Neural progenitor cell (in vitro differentiated cells): ENCODE measurements at regions not wholly inside any gene's neighbourhood (a gene's known extent, or its start where the extent isn't known, plus 50 kb on each side); places are given as distances from the start of the nearest gene placed in this dataset.

Experiments
- DNase-seq: peaks from one replicate; pipeline ENCODE4 v3.0.0-alpha.2; 2016; ENCODE audit warnings: low spot score
- H2AFZ ChIP-seq: fragments of 200-600 bp; sonication (generic); replicated peaks from 2 replicates; pipeline ENCODE4 v1.6.1; 2016; ENCODE audit warnings: antibody characterized with exemption
- H3F3A ChIP-seq: fragments of 200-600 bp; sonication (generic); 2 replicates; pipeline ENCODE4 v1.6.1; 2016; ENCODE audit warnings: antibody characterized with exemption, low read depth
- H3K27ac ChIP-seq: fragments of 200-600 bp; sonication (generic); 2 replicates; pipeline ENCODE4 v1.5.1; 2016; ENCODE audit warnings: mild to moderate bottlenecking
- H3K27me3 ChIP-seq: fragments of 200-600 bp; sonication (generic); 2 replicates; pipeline ENCODE4 v1.6.1; 2016; ENCODE audit warnings: mild to moderate bottlenecking, moderate library complexity
- H3K36me3 ChIP-seq: fragments of 200-600 bp; sonication (generic); 2 replicates; pipeline ENCODE4 v1.5.1; 2016
- H3K4me1 ChIP-seq: fragments of 200-600 bp; sonication (generic); 2 replicates; pipeline ENCODE4 v1.6.1; 2016; ENCODE audit warnings: mixed run types
- H3K4me2 ChIP-seq: fragments of 200-600 bp; sonication (generic); 2 replicates; pipeline ENCODE4 v1.6.1; 2016
- H3K4me3 ChIP-seq: fragments of 200-600 bp; sonication (generic); 2 replicates; pipeline ENCODE4 v1.5.1; 2016
- H3K79me2 ChIP-seq: fragments of 200-600 bp; sonication (generic); 2 replicates; pipeline ENCODE4 v1.6.1; 2016; ENCODE audit warnings: low read depth
- H3K9ac ChIP-seq: fragments of 200-600 bp; sonication (generic); 2 replicates; pipeline ENCODE4 v1.6.1; 2016
- H3K9me3 ChIP-seq: fragments of 200-600 bp; sonication (generic); 2 replicates; pipeline ENCODE4 v1.5.1; 2016; ENCODE audit warnings: low read depth
- H4K20me1 ChIP-seq: fragments of 200-600 bp; sonication (generic); 2 replicates; pipeline ENCODE4 v1.6.1; 2016; ENCODE audit warnings: low read depth
- H3K27ac Mint-ChIP-seq: 3 replicates; pipeline ENCODE4 v1.8.0; 2021; ENCODE audit warnings: mixed read lengths
- H3K27me3 Mint-ChIP-seq: 2 replicates; pipeline ENCODE4 v1.8.0; 2022; ENCODE audit warnings: low read depth, mild to moderate bottlenecking, inconsistent platforms, moderate library complexity, mixed read lengths; ENCODE audit not compliant: insufficient read depth
- H3K36me3 Mint-ChIP-seq: 3 replicates; pipeline ENCODE4 v1.8.0; 2021; ENCODE audit warnings: mixed read lengths
- H3K4me1 Mint-ChIP-seq: 3 replicates; pipeline ENCODE4 v1.8.0; 2021; ENCODE audit warnings: mixed read lengths
- H3K4me3 Mint-ChIP-seq: 3 replicates; pipeline ENCODE4 v1.8.0; 2021; ENCODE audit warnings: mild to moderate bottlenecking, moderate library complexity, mixed read lengths
- H3K9me3 Mint-ChIP-seq: 3 replicates; pipeline ENCODE4 v1.8.0; 2020; ENCODE audit warnings: mixed read lengths
- EZH2 ChIP-seq: fragments of 200-600 bp; sonication (generic); IDR thresholded peaks from 2 replicates; pipeline ENCODE4 v1.6.1; 2017; ENCODE audit warnings: antibody characterized with exemption, mild to moderate bottlenecking, moderate library complexity
- EZH2phosphoT487 ChIP-seq: fragments of 200-600 bp; sonication (generic); IDR thresholded peaks from 2 replicates; pipeline ENCODE4 v1.6.1; 2017; ENCODE audit warnings: antibody characterized with exemption
- TF ChIP-seq, protein P1 (sequence below): fragments of 200-600 bp; sonication (generic); IDR thresholded peaks from 2 replicates; pipeline ENCODE4 v1.5.1; 2017; ENCODE audit warnings: antibody characterized with exemption, mild to moderate bottlenecking

GRCh38 chr22:26804911-26805539 lies 147.6 kb downstream of the MIAT start:
- TF ChIP-seq EZH2 (no peak), EZH2phosphoT487 (no peak)
- TF ChIP-seq, protein P1, sequence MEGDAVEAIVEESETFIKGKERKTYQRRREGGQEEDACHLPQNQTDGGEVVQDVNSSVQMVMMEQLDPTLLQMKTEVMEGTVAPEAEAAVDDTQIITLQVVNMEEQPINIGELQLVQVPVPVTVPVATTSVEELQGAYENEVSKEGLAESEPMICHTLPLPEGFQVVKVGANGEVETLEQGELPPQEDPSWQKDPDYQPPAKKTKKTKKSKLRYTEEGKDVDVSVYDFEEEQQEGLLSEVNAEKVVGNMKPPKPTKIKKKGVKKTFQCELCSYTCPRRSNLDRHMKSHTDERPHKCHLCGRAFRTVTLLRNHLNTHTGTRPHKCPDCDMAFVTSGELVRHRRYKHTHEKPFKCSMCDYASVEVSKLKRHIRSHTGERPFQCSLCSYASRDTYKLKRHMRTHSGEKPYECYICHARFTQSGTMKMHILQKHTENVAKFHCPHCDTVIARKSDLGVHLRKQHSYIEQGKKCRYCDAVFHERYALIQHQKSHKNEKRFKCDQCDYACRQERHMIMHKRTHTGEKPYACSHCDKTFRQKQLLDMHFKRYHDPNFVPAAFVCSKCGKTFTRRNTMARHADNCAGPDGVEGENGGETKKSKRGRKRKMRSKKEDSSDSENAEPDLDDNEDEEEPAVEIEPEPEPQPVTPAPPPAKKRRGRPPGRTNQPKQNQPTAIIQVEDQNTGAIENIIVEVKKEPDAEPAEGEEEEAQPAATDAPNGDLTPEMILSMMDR = no peak
- H3K27ac Mint-ChIP-seq = no peak overlapping the region
- no peak overlapping the region for H3K4me2 ChIP-seq
- no peaks in the 10 kb centered on the region for H4K20me1 ChIP-seq
- no peak overlapping the region for H3K9ac ChIP-seq
- no peak overlapping the region for H2AFZ ChIP-seq
- H3K4me3 Mint-ChIP-seq = no peak overlapping the region
- peaks cover 4% of the 10 kb centered on the region for H3K27me3 Mint-ChIP-seq
- no peaks in the 10 kb centered on the region for H3K79me2 ChIP-seq
- H3K27me3 ChIP-seq = no peaks in the 10 kb centered on the region
- no peak overlapping the region for H3K27ac ChIP-seq
- peaks cover 5% of the 10 kb centered on the region for H3F3A ChIP-seq
- no peaks in the 10 kb centered on the region for H3K9me3 Mint-ChIP-seq
- no peak overlapping the region for H3K4me3 ChIP-seq
- H3K36me3 Mint-ChIP-seq = no peaks in the 10 kb centered on the region
- H3K9me3 ChIP-seq = no peaks in the 10 kb centered on the region
- H3K36me3 ChIP-seq = no peaks in the 10 kb centered on the region
- peaks cover 16% of the 10 kb centered on the region for H3K4me1 Mint-ChIP-seq
- H3K4me1 ChIP-seq = peaks cover 19% of the 10 kb centered on the region
- no peak for DNase-seq

GRCh38 chr22:26806445-26807175 lies 149.2 kb downstream of the MIAT start:
- H3K27ac ChIP-seq = no peak overlapping the region
- Mint-ChIP-seq H3K4me3 (no peak overlapping the region), H3K9me3 (no peaks in the 10 kb centered on the region), H3K36me3 (no peaks in the 10 kb centered on the region), H3K27ac (no peak overlapping the region), H3K4me1 (peaks cover 15% of the 10 kb centered on the region), H3K27me3 (peaks cover 2% of the 10 kb centered on the region)
- H3K27me3 ChIP-seq = no peaks in the 10 kb centered on the region
- H3K4me3 ChIP-seq = no peak overlapping the region
- no peaks in the 10 kb centered on the region for H3K9me3 ChIP-seq
- H4K20me1 ChIP-seq = no peaks in the 10 kb centered on the region
- no peaks in the 10 kb centered on the region for H3F3A ChIP-seq
- H3K36me3 ChIP-seq = no peaks in the 10 kb centered on the region
- H3K4me2 ChIP-seq = no peak overlapping the region
- DNase-seq = no peak
- no peak overlapping the region for H3K9ac ChIP-seq
- H2AFZ ChIP-seq = no peak overlapping the region
- TF ChIP-seq EZH2phosphoT487 (no peak), EZH2 (no peak)
- TF ChIP-seq, protein P1 = no peak
- no peaks in the 10 kb centered on the region for H3K79me2 ChIP-seq
- H3K4me1 ChIP-seq = peaks cover 9% of the 10 kb centered on the region

GRCh38 chr22:26811647-26811992 lies 154.2 kb downstream of the MIAT start:
- peaks cover 2% of the 10 kb centered on the region for H3K4me1 ChIP-seq
- no peaks in the 10 kb centered on the region for H4K20me1 ChIP-seq
- TF ChIP-seq EZH2phosphoT487 (no peak), EZH2 (no peak)
- TF ChIP-seq, protein P1 = no peak
- H3K4me1 Mint-ChIP-seq = peaks cover 13% of the 10 kb centered on the region
- no peaks in the 10 kb centered on the region for H3K9me3 Mint-ChIP-seq
- no peak overlapping the region for H3K4me3 Mint-ChIP-seq
- no peaks in the 10 kb centered on the region for H3K9me3 ChIP-seq
- no peak overlapping the region for H3K9ac ChIP-seq
- no peak overlapping the region for H3K4me3 ChIP-seq
- no peaks in the 10 kb centered on the region for H3K36me3 ChIP-seq
- H3K27ac ChIP-seq = no peak overlapping the region
- DNase-seq = no peak
- no peaks in the 10 kb centered on the region for H3F3A ChIP-seq
- H3K27me3 Mint-ChIP-seq = no peaks in the 10 kb centered on the region
- H3K27me3 ChIP-seq = no peaks in the 10 kb centered on the region
- H2AFZ ChIP-seq = no peak overlapping the region
- H3K4me2 ChIP-seq = no peak overlapping the region
- H3K27ac Mint-ChIP-seq = no peak overlapping the region
- H3K79me2 ChIP-seq = no peaks in the 10 kb centered on the region
- no peaks in the 10 kb centered on the region for H3K36me3 Mint-ChIP-seq
